Fibroblast of gingiva (primary cell): ENCODE measurements at regions not wholly inside any gene's neighbourhood (a gene's known extent, or its start where the extent isn't known, plus 50 kb on each side); places are given as distances from the start of the nearest gene placed in this dataset.
A peak's percentile ranks its signal among the peaks of the same experiment; 100 is the strongest.
"Not testable (repeated sequence)": the region's sequence is repeated elsewhere in the genome, so short reads cannot be mapped to it uniquely, and the experiment has no call there.

Experiments
- DNase-seq: peaks from one replicate; pipeline ENCODE4 v3.0.0-alpha.2; 2011; ENCODE audit warnings: low read depth

GRCh38 chr16:72455743-72456659, 284.0 kb upstream of the PMFBP1 start:
- no peak for DNase-seq

GRCh38 chr16:72453856-72454255, 281.9 kb upstream of the PMFBP1 start:
- DNase-seq: not testable (repeated sequence)

GRCh38 chr16:72444696-72445095, 272.7 kb upstream of the PMFBP1 start:
- DNase-seq: no peak

GRCh38 chr16:72443809-72444208, 271.9 kb upstream of the PMFBP1 start:
- no peak for DNase-seq

- DNase-seq: no peak
Measured at GRCh38 chr16:72442385-72443158, 270.6 kb upstream of the PMFBP1 start.

- DNase-seq: no peak
Measured at GRCh38 chr16:72437891-72438290, 265.9 kb upstream of the PMFBP1 start.

- peak; percentile 44 for DNase-seq
Measured at GRCh38 chr16:72434159-72434558, 262.2 kb upstream of the PMFBP1 start.

GRCh38 chr16:72430121-72430520, 258.2 kb upstream of the PMFBP1 start:
- no peak for DNase-seq

GRCh38 chr16:72429671-72430081, 257.7 kb upstream of the PMFBP1 start:
- no peak for DNase-seq

- DNase-seq: no peak
Measured at GRCh38 chr16:72428681-72429376, 256.9 kb upstream of the PMFBP1 start.

- DNase-seq: no peak
Measured at GRCh38 chr16:72427783-72428331, 255.9 kb upstream of the PMFBP1 start.

- DNase-seq: no peak
Measured at GRCh38 chr16:72427051-72427782, 255.3 kb upstream of the PMFBP1 start.

GRCh38 chr16:72426386-72426785, 254.4 kb upstream of the PMFBP1 start:
- no peak for DNase-seq

GRCh38 chr16:72425571-72426341, 253.8 kb upstream of the PMFBP1 start:
- DNase-seq: no peak

- no peak for DNase-seq
Measured at GRCh38 chr16:72424757-72425156, 252.8 kb upstream of the PMFBP1 start.

GRCh38 chr16:72422308-72422897, 250.4 kb upstream of the PMFBP1 start:
- no peak for DNase-seq

GRCh38 chr16:72419638-72420037, 247.7 kb upstream of the PMFBP1 start:
- DNase-seq: no peak

GRCh38 chr16:72415379-72415778, 243.4 kb upstream of the PMFBP1 start:
- no peak for DNase-seq

- DNase-seq: no peak
Measured at GRCh38 chr16:72410492-72410891, 238.5 kb upstream of the PMFBP1 start.

- DNase-seq: no peak
Measured at GRCh38 chr16:72409423-72409822, 237.5 kb upstream of the PMFBP1 start.
